ENCODE measurements at regions not wholly inside any gene's neighbourhood (a gene's known extent, or its start where the extent isn't known, plus 50 kb on each side); places are given as distances from the start of the nearest gene placed in this dataset.

- no peak for DNase-seq (ENCODE audit: extremely low read depth, low read depth)
- TF ChIP-seq CTCF (IDR thresholded peaks at IDR 0.05; ENCODE audit: low read depth, low read length, missing control alignments): no peak
These were observed 2218.5 kb downstream of the MAT2B start for GRCh38 chr5:165723931-165724330.

GRCh38 chr5:165728425-165728824, 2223.0 kb downstream of the MAT2B start:
- TF ChIP-seq CTCF (IDR thresholded peaks at IDR 0.05; ENCODE audit: low read depth, low read length, missing control alignments): no peak
- no peak overlapping the region for H3K4me3 ChIP-seq (replicated peaks; ENCODE audit: low read depth, low read length)
- DNase-seq (ENCODE audit: extremely low read depth, low read depth): no peak

More at GRCh38 chr5:165723931-165724330, 2218.5 kb downstream of the MAT2B start:
- no peak overlapping the region for H3K4me3 ChIP-seq (replicated peaks; ENCODE audit: low read depth, low read length)

GRCh38 chr5:165735388-165735787, 2230.0 kb downstream of the MAT2B start:
- no peak for TF ChIP-seq CTCF (IDR thresholded peaks at IDR 0.05; ENCODE audit: low read depth, low read length, missing control alignments)
- H3K4me3 ChIP-seq (replicated peaks; ENCODE audit: low read depth, low read length): no peak overlapping the region
- no peak for DNase-seq (ENCODE audit: extremely low read depth, low read depth)

- no peak overlapping the region for H3K4me3 ChIP-seq (replicated peaks; ENCODE audit: low read depth, low read length)
- no peak for TF ChIP-seq CTCF (IDR thresholded peaks at IDR 0.05; ENCODE audit: low read depth, low read length, missing control alignments)
- no peak for DNase-seq (ENCODE audit: extremely low read depth, low read depth)
These were observed 2233.8 kb downstream of the MAT2B start for GRCh38 chr5:165739079-165739741.

GRCh38 chr5:165757791-165758190, 2252.4 kb downstream of the MAT2B start:
- no peak for TF ChIP-seq CTCF (IDR thresholded peaks at IDR 0.05; ENCODE audit: low read depth, low read length, missing control alignments)
- H3K4me3 ChIP-seq (replicated peaks; ENCODE audit: low read depth, low read length): no peak overlapping the region
- DNase-seq (ENCODE audit: extremely low read depth, low read depth): no peak

- H3K4me3 ChIP-seq (replicated peaks; ENCODE audit: low read depth, low read length): no peak overlapping the region
- TF ChIP-seq CTCF (IDR thresholded peaks at IDR 0.05; ENCODE audit: low read depth, low read length, missing control alignments): no peak
- DNase-seq (ENCODE audit: extremely low read depth, low read depth): no peak
These were observed 2269.7 kb downstream of the MAT2B start for GRCh38 chr5:165775111-165775510.

GRCh38 chr5:165779505-165779904, 2274.1 kb downstream of the MAT2B start:
- DNase-seq (ENCODE audit: extremely low read depth, low read depth): no peak
- no peak for TF ChIP-seq CTCF (IDR thresholded peaks at IDR 0.05; ENCODE audit: low read depth, low read length, missing control alignments)
- H3K4me3 ChIP-seq (replicated peaks; ENCODE audit: low read depth, low read length): no peak overlapping the region
